ENCODE measurements at regions not wholly inside any gene's neighbourhood (a gene's known extent, or its start where the extent isn't known, plus 50 kb on each side); places are given as distances from the start of the nearest gene placed in this dataset.

DNA sequence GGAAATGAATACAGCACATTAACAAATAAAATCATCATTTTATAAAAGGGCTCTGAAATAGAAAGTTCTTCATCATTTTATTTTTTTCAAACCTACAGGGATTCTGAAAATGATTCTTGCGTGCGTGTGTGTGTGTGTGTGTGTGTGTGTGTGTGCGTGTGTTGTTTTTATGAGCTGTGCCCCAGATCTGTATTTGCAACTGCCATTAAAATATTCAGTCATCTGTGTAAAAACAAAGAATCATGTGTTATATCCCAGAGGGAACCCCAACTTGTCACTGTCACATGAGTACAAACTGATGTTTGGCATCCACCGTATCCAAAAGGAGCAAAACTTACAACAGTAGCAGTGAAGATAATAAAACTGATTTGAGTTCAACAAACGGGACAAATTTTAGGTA lies 635.4 kb upstream of the PFKP start:
- no peak for TF ChIP-seq CTCF (IDR thresholded peaks at IDR 0.05; ENCODE audit: poor library complexity, severe bottlenecking)
- no peaks in the 10 kb centered on the region for H3K27me3 ChIP-seq (ENCODE audit: insufficient read depth, poor library complexity, severe bottlenecking)

GRCh38 chr10:2427412-2427811 lies 639.9 kb upstream of the PFKP start:
- no peak for ATAC-seq (ENCODE audit: low read depth)
- H3K27ac ChIP-seq (ENCODE audit: poor library complexity, severe bottlenecking): no peak overlapping the region
- peaks cover 6% of the 10 kb centered on the region for H3K27me3 ChIP-seq (ENCODE audit: insufficient read depth, poor library complexity, severe bottlenecking)
- H3K9me3 ChIP-seq (ENCODE audit: severe bottlenecking): no peaks in the 10 kb centered on the region
- TF ChIP-seq CTCF (IDR thresholded peaks at IDR 0.05; ENCODE audit: poor library complexity, severe bottlenecking): no peak
- DNase-seq (ENCODE audit: low spot score): no peak
- no peaks in the 10 kb centered on the region for H3K4me1 ChIP-seq (ENCODE audit: insufficient read depth, poor library complexity, severe bottlenecking)
- H3K4me3 ChIP-seq (ENCODE audit: severe bottlenecking): no peak overlapping the region
- no peaks in the 10 kb centered on the region for H3K36me3 ChIP-seq (ENCODE audit: low read depth)

More for the DNA sequence above, 635.4 kb upstream of the PFKP start:
- no peak overlapping the region for H3K27ac ChIP-seq (ENCODE audit: poor library complexity, severe bottlenecking)
- H3K4me1 ChIP-seq (ENCODE audit: insufficient read depth, poor library complexity, severe bottlenecking): no peaks in the 10 kb centered on the region
- ATAC-seq (ENCODE audit: low read depth): no peak
- no peak overlapping the region for H3K4me3 ChIP-seq (ENCODE audit: severe bottlenecking)
- no peaks in the 10 kb centered on the region for H3K36me3 ChIP-seq (ENCODE audit: low read depth)
- no peaks in the 10 kb centered on the region for H3K9me3 ChIP-seq (ENCODE audit: severe bottlenecking)
- no peak for DNase-seq (ENCODE audit: low spot score)

DNA sequence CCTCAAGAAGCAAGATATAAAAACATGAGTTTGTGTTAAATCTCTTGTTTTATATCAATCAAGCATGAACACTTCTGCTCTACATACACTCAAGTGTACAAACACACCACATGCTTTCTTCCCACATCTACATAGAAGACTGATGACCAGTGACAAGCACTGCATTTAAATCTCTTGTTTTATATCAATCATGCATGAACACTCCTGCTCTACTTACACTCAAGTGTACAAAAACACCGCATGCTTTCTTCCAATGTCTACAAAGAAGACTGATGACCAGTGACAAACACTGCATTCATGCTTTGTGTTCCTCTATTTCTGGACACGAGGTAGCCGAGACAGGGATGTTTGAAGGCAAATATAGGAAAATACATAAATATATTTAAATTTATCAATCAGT lies 642.0 kb upstream of the PFKP start:
- H3K9me3 ChIP-seq (ENCODE audit: severe bottlenecking): no peaks in the 10 kb centered on the region
- H3K4me1 ChIP-seq (ENCODE audit: insufficient read depth, poor library complexity, severe bottlenecking): no peaks in the 10 kb centered on the region
- TF ChIP-seq CTCF (IDR thresholded peaks at IDR 0.05; ENCODE audit: poor library complexity, severe bottlenecking): no peak
- DNase-seq (ENCODE audit: low spot score) (no peak), ATAC-seq (ENCODE audit: low read depth) (no peak)
- H3K27ac ChIP-seq (ENCODE audit: poor library complexity, severe bottlenecking): no peak overlapping the region
- H3K27me3 ChIP-seq (ENCODE audit: insufficient read depth, poor library complexity, severe bottlenecking): peaks cover 6% of the 10 kb centered on the region
- no peaks in the 10 kb centered on the region for H3K36me3 ChIP-seq (ENCODE audit: low read depth)
- H3K4me3 ChIP-seq (ENCODE audit: severe bottlenecking): no peak overlapping the region

DNA sequence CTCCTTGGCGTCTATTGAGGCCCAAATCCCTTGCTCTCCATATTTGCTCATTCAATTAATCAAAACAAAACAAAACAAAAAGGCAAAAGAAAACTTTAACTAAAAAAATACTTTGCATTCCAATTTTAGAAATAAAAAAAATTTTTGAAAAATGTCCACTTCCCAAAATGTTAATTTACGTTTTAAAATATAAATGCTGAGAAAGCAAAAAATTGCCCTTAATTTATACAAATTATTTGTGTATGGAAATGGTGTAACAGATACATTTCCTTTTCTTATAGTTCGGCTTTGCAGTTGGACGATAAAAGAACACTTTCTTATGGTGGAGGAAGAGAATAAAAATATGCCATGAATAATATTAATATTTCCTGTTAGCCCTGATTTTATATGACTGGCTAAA lies 652.8 kb upstream of the PFKP start:
- no peak overlapping the region for H3K4me3 ChIP-seq (ENCODE audit: severe bottlenecking)
- no peaks in the 10 kb centered on the region for H3K9me3 ChIP-seq (ENCODE audit: severe bottlenecking)
- no peaks in the 10 kb centered on the region for H3K27me3 ChIP-seq (ENCODE audit: insufficient read depth, poor library complexity, severe bottlenecking)
- ATAC-seq (ENCODE audit: low read depth) (no peak), DNase-seq (ENCODE audit: low spot score) (no peak)
- H3K27ac ChIP-seq (ENCODE audit: poor library complexity, severe bottlenecking): no peak overlapping the region
- no peak for TF ChIP-seq CTCF (IDR thresholded peaks at IDR 0.05; ENCODE audit: poor library complexity, severe bottlenecking)
- H3K36me3 ChIP-seq (ENCODE audit: low read depth): no peaks in the 10 kb centered on the region
- H3K4me1 ChIP-seq (ENCODE audit: insufficient read depth, poor library complexity, severe bottlenecking): no peaks in the 10 kb centered on the region

- no peak for TF ChIP-seq CTCF (IDR thresholded peaks at IDR 0.05; ENCODE audit: poor library complexity, severe bottlenecking)
- Histone ChIP-seq H3K4me1 (ENCODE audit: insufficient read depth, poor library complexity, severe bottlenecking) (no peaks in the 10 kb centered on the region), H3K4me3 (ENCODE audit: severe bottlenecking) (no peak overlapping the region), H3K9me3 (ENCODE audit: severe bottlenecking) (no peaks in the 10 kb centered on the region), H3K36me3 (ENCODE audit: low read depth) (no peaks in the 10 kb centered on the region), H3K27me3 (ENCODE audit: insufficient read depth, poor library complexity, severe bottlenecking) (no peaks in the 10 kb centered on the region), H3K27ac (ENCODE audit: poor library complexity, severe bottlenecking) (no peak overlapping the region)
- ATAC-seq (ENCODE audit: low read depth): no peak
- DNase-seq (ENCODE audit: low spot score): no peak
Measured at GRCh38 chr10:2414039-2414438, 653.3 kb upstream of the PFKP start.

All from RWPE2 (cell line).